Mesendoderm (in vitro differentiated cells): ENCODE measurements at regions not wholly inside any gene's neighbourhood (a gene's known extent, or its start where the extent isn't known, plus 50 kb on each side); places are given as distances from the start of the nearest gene placed in this dataset.

Experiments used
- DNase-seq: peaks from one replicate; pipeline ENCODE4 v3.0.0; 2013
- H2AK5ac ChIP-seq: 2 replicates; pipeline ENCODE4 v1.6.1; 2013; ENCODE audit warnings: low read length, inconsistent platforms
- H2BK120ac ChIP-seq: 2 replicates; pipeline ENCODE4 v1.6.1; 2013; ENCODE audit warnings: low read depth, mild to moderate bottlenecking, low read length, moderate library complexity, mixed read lengths
- H2BK15ac ChIP-seq: replicated peaks from 2 replicates; pipeline ENCODE4 v1.6.1; 2013; ENCODE audit warnings: low read depth, mild to moderate bottlenecking, moderate library complexity
- H2BK5ac ChIP-seq: 2 replicates; pipeline ENCODE4 v1.6.1; 2013; ENCODE audit warnings: low read length, inconsistent platforms
- H3K18ac ChIP-seq: 2 replicates; pipeline ENCODE4 v1.6.1; 2013; ENCODE audit warnings: mild to moderate bottlenecking, low read length, mixed read lengths
- H3K23ac ChIP-seq: one replicate; pipeline ENCODE4 v1.6.1; 2013; ENCODE audit warnings: low read length
- H3K27ac ChIP-seq: 2 replicates; pipeline ENCODE4 v1.5.1; 2013; ENCODE audit warnings: low read depth, mild to moderate bottlenecking, inconsistent platforms, low read length, moderate library complexity
- H3K27me3 ChIP-seq: 2 replicates; pipeline ENCODE4 v1.6.1; 2013; ENCODE audit warnings: low read length, control low read depth, mild to moderate bottlenecking, inconsistent platforms; ENCODE audit not compliant: insufficient read depth, poor library complexity
- H3K36me3 ChIP-seq: 2 replicates; pipeline ENCODE4 v1.6.1; 2013; ENCODE audit warnings: low read length, inconsistent platforms; ENCODE audit not compliant: control insufficient read depth, insufficient read depth
- H3K4ac ChIP-seq: one replicate; pipeline ENCODE4 v1.6.1; 2013; ENCODE audit warnings: low read depth, mild to moderate bottlenecking, low read length, moderate library complexity
- H3K4me1 ChIP-seq: 2 replicates; pipeline ENCODE4 v1.6.1; 2013; ENCODE audit warnings: low read depth, low read length, inconsistent platforms; ENCODE audit not compliant: control insufficient read depth
- H3K4me2 ChIP-seq: 2 replicates; pipeline ENCODE4 v1.6.1; 2013; ENCODE audit warnings: low read length
- H3K4me3 ChIP-seq: 2 replicates; pipeline ENCODE4 v1.5.1; 2013; ENCODE audit warnings: mild to moderate bottlenecking, low read length
- H3K56ac ChIP-seq: one replicate; pipeline ENCODE4 v1.6.1; 2013; ENCODE audit warnings: low read length
- H3K79me1 ChIP-seq: 2 replicates; pipeline ENCODE4 v1.6.1; 2013; ENCODE audit warnings: low read length, inconsistent platforms
- H3K79me2 ChIP-seq: 2 replicates; pipeline ENCODE4 v1.6.1; 2013; ENCODE audit warnings: mild to moderate bottlenecking, low read length; ENCODE audit not compliant: control insufficient read depth, insufficient read depth
- H3K9ac ChIP-seq: 2 replicates; pipeline ENCODE4 v1.6.1; 2013; ENCODE audit warnings: low read length, inconsistent platforms
- H4K5ac ChIP-seq: one replicate; pipeline ENCODE4 v1.6.1; 2013; ENCODE audit warnings: low read length
- H4K8ac ChIP-seq: one replicate; pipeline ENCODE4 v1.6.1; 2013; ENCODE audit warnings: low read depth, mild to moderate bottlenecking, control low read depth, low read length, moderate library complexity
- WGBS: extraction: QIAGEN DNeasy Blood & Tissue Kit; methylation state at CpG from one replicate; pipeline ENCODE4 v1.1.7; 2013; ENCODE audit warnings: low lambda C conversion rate, missing lambda C conversion rate; ENCODE audit not compliant: insufficient coverage; ENCODE audit errors: extremely low coverage; 5-methylcytosine and 5-hydroxymethylcytosine counted together

DNA sequence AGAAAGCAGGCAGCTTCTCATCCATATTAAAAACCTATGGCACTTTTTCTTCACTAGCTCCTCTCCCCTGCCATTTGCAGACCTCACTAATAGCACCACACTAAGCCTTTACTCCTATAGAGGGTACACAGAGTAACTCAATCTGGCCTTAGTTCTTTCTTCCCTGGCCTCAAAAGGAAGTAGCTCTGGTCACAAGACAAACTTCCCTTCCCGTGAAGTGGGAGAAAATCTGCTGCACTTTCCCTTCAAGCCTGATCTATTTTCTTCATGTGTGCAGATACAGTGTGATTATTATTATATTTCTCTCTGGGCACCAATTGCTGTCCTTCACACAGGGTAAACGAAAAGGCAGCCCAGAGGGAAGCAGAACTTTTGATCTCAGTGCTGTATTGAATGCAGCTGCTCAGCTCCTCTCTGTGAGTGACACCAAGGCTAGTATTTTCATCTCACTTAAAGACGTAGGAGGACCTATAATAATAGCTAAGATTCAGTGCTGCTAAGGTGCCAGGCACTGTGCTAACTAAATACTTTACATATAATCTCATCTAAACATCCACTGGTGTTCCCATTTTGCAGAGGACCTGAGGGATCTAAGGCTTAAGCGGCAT lies 61.9 kb upstream of the RASGRP1 start:
- Histone ChIP-seq H3K18ac (no peak overlapping the region), H4K8ac (no peak overlapping the region), H3K79me2 (no peaks in the 10 kb centered on the region), H3K9ac (no peak overlapping the region), H3K23ac (no peak overlapping the region), H2AK5ac (no peak overlapping the region), H3K27ac (no peak overlapping the region), H2BK15ac (no peak overlapping the region), H3K56ac (no peak overlapping the region), H2BK120ac (no peak overlapping the region), H3K4me2 (no peak overlapping the region), H3K4ac (no peak overlapping the region), H3K4me1 (no peaks in the 10 kb centered on the region), H3K4me3 (no peak overlapping the region), H3K79me1 (no peaks in the 10 kb centered on the region), H4K5ac (no peak overlapping the region), H3K27me3 (no peaks in the 10 kb centered on the region), H2BK5ac (no peak overlapping the region), H3K36me3 (no peaks in the 10 kb centered on the region)
- no peak for DNase-seq
- no CpG with 5 or more reads among the region's 4 CpGs for WGBS

DNA sequence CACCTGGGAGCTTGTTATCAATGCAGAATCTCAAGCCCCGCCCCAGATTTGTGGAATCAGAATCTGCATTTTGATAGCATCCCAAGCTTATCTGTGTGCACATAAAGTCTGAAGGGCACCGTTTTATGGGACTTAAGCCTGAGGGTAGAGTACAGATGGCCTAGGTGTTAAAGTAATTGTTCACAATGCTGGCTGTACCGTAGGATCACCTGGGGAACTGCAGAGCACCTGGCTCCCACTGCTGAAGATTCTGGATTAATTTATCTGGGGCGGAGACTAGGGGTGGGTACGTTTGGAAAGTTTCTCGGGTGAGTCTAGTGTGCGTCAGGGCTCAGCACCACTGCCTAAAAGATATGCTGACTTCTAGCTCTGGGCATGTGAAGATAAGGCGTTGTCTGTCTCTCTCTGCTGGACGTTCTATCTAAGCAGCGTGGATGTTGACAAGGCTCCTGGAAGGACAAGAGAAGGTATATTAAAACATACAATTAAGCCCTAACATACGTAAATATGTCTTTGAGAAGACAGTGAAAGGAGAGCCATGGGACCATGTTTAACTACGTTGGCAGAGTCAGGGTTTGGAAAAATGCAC lies 63.2 kb upstream of the RASGRP1 start:
- H2BK5ac ChIP-seq: no peak overlapping the region
- no peak overlapping the region for H3K4ac ChIP-seq
- no peaks in the 10 kb centered on the region for H3K79me1 ChIP-seq
- no peak overlapping the region for H2AK5ac ChIP-seq
- no peaks in the 10 kb centered on the region for H3K4me1 ChIP-seq
- no peak overlapping the region for H3K56ac ChIP-seq
- no peak overlapping the region for H3K27ac ChIP-seq
- H4K5ac ChIP-seq: no peak overlapping the region
- H3K27me3 ChIP-seq: no peaks in the 10 kb centered on the region
- no peak overlapping the region for H3K4me3 ChIP-seq
- no peak overlapping the region for H3K23ac ChIP-seq
- no peak overlapping the region for H4K8ac ChIP-seq
- no CpG with 5 or more reads among the region's 12 CpGs for WGBS
- no peaks in the 10 kb centered on the region for H3K36me3 ChIP-seq
- no peak overlapping the region for H2BK15ac ChIP-seq
- no peaks in the 10 kb centered on the region for H3K79me2 ChIP-seq
- no peak for DNase-seq
- no peak overlapping the region for H3K4me2 ChIP-seq
- no peak overlapping the region for H2BK120ac ChIP-seq
- no peak overlapping the region for H3K9ac ChIP-seq
- H3K18ac ChIP-seq: no peak overlapping the region

DNA sequence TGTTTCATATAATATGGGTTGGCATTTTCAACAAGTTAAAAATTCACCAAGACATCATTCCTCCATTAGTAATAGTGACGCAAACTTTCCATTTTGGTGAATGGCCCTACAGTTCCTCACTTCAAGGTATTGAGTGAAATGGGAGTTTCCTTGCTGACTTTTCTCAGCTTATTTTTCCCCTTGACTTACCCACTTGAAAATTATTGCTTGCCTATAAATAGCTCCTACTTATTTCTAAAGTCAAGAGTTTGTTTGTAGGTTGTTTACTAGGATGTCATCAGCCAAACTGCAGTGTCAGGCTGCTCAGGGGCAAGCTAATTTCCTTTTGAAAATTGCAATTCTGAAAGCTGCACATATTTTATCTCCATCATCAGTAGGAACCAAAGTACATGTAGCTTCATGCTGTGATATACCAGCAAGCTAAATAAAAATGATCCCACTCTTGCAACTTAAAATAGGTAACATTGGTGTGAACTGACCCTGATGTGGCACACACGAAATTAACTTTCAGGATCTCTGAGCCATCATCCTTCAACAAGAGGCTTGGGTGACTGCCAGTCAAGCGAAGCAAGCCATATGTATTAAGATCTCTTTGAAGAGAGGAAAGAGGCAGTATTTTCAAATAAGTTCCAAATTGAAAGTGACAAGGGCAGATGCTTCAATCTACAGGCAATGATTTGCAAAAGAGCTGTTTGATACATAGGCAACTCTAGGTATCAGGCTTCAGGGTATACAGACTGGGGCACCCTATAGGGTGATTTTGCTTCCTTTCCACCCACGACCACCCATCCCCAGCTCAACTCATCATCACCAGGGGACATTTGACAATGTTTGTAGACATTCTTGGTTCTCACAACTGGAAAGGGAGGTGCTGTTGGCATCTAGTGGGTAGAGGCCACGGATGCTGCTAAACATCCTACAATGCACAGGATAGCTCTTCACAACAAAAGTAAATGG lies 66.8 kb upstream of the RASGRP1 start:
- Histone ChIP-seq H2BK120ac (no peak overlapping the region), H3K23ac (no peak overlapping the region), H4K5ac (no peak overlapping the region), H3K18ac (no peak overlapping the region), H4K8ac (no peak overlapping the region), H3K4me3 (no peak overlapping the region), H3K79me2 (no peaks in the 10 kb centered on the region), H3K27ac (no peak overlapping the region), H3K79me1 (no peaks in the 10 kb centered on the region), H2BK15ac (no peak overlapping the region), H3K4me1 (no peaks in the 10 kb centered on the region), H3K56ac (no peak overlapping the region), H2BK5ac (no peak overlapping the region), H2AK5ac (no peak overlapping the region), H3K36me3 (no peaks in the 10 kb centered on the region), H3K27me3 (no peaks in the 10 kb centered on the region), H3K4me2 (no peak overlapping the region), H3K4ac (no peak overlapping the region), H3K9ac (no peak overlapping the region)
- no peak for DNase-seq
- WGBS: no CpG with 5 or more reads among the region's 5 CpGs

DNA sequence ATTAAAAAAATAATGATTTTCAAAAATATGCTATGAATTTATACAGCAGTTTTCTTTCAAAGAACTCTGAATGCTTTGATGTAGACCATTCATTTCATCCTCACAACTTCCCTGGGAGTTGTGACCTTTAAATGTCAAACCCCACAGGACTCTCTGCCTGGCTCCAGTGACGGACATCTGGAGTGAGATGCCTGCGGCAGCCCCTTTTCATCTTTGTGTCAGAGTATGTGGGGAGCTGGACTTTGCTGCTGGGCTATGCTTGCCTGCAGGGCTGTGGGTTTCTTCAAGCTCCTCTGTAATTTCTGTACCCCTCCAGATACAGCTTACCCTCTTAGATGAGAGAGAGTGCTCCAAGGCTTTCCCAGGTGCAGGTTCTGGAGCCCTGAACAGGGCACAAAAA lies 70.6 kb upstream of the RASGRP1 start:
- Histone ChIP-seq H3K18ac (no peak overlapping the region), H2BK120ac (no peak overlapping the region), H4K5ac (no peak overlapping the region), H3K56ac (no peak overlapping the region), H3K23ac (no peak overlapping the region), H3K79me1 (no peaks in the 10 kb centered on the region), H3K4ac (no peak overlapping the region), H3K9ac (no peak overlapping the region), H3K79me2 (no peaks in the 10 kb centered on the region), H3K27me3 (no peaks in the 10 kb centered on the region), H2BK5ac (no peak overlapping the region), H2BK15ac (no peak overlapping the region), H3K4me1 (no peaks in the 10 kb centered on the region), H3K27ac (no peak overlapping the region), H3K36me3 (no peaks in the 10 kb centered on the region), H3K4me2 (no peak overlapping the region), H3K4me3 (no peak overlapping the region), H2AK5ac (no peak overlapping the region), H4K8ac (no peak overlapping the region)
- no peak for DNase-seq
- no CpG with 5 or more reads among the region's 2 CpGs for WGBS

DNA sequence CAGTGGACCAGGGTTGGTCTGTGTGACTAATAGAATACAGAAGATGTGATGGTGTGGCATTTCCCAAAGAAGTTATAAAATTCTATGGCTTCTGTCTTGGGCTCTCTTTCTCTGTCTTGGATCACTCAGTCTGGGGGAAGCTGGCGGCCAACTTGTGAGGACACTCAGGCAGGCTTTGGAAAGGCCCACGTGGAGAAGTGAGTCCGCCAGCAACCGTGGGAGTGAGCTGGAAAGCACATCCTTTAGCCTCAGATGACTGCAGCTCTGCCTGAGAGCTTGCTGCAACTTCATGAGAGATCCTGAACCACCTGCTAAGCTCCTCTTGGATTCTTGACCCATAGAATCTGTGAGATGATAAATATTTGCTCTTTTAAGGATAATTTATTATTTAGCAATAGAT lies 72.0 kb upstream of the RASGRP1 start:
- H2BK5ac ChIP-seq: no peak overlapping the region
- no peaks in the 10 kb centered on the region for H3K79me2 ChIP-seq
- H3K4me3 ChIP-seq: no peak overlapping the region
- no peak overlapping the region for H4K5ac ChIP-seq
- H4K8ac ChIP-seq: no peak overlapping the region
- no peak overlapping the region for H3K18ac ChIP-seq
- H3K27me3 ChIP-seq: no peaks in the 10 kb centered on the region
- H3K27ac ChIP-seq: no peak overlapping the region
- H2BK120ac ChIP-seq: no peak overlapping the region
- no peaks in the 10 kb centered on the region for H3K4me1 ChIP-seq
- no peaks in the 10 kb centered on the region for H3K79me1 ChIP-seq
- no peak overlapping the region for H3K4me2 ChIP-seq
- H3K4ac ChIP-seq: no peak overlapping the region
- no peak for DNase-seq
- H2AK5ac ChIP-seq: no peak overlapping the region
- no peak overlapping the region for H3K9ac ChIP-seq
- no CpG with 5 or more reads among the region's 4 CpGs for WGBS
- no peak overlapping the region for H3K23ac ChIP-seq
- no peak overlapping the region for H2BK15ac ChIP-seq
- no peaks in the 10 kb centered on the region for H3K36me3 ChIP-seq
- no peak overlapping the region for H3K56ac ChIP-seq
